Activated T-cell treated with anti-CD3 and anti-CD28 coated beads, Interleukin-2, amount 50 U/mL, for 24 hours (primary cell): ENCODE measurements at regions not wholly inside any gene's neighbourhood (a gene's known extent, or its start where the extent isn't known, plus 50 kb on each side); places are given as distances from the start of the nearest gene placed in this dataset.
A peak's percentile ranks its signal among the peaks of the same experiment; 100 is the strongest.

Experiments
- DNase-seq: peaks from one replicate; pipeline ENCODE4 v3.0.0-alpha.2; 2020
- H3K27ac Mint-ChIP-seq: 2 replicates; pipeline ENCODE4 v1.8.0; 2020; ENCODE audit warnings: mild to moderate bottlenecking, mixed read lengths
- H3K27me3 Mint-ChIP-seq: 2 replicates; pipeline ENCODE4 v1.8.0; 2020; ENCODE audit warnings: mixed read lengths
- H3K36me3 Mint-ChIP-seq: 2 replicates; pipeline ENCODE4 v1.8.0; 2020; ENCODE audit warnings: low read depth, mixed read lengths
- H3K4me1 Mint-ChIP-seq: 2 replicates; pipeline ENCODE4 v1.8.0; 2020; ENCODE audit warnings: low read depth, mixed read lengths
- H3K4me3 Mint-ChIP-seq: 2 replicates; pipeline ENCODE4 v1.8.0; 2020; ENCODE audit warnings: mild to moderate bottlenecking, moderate library complexity, mixed read lengths
- H3K9me3 Mint-ChIP-seq: 2 replicates; pipeline ENCODE4 v1.8.0; 2020; ENCODE audit warnings: mixed read lengths

DNA sequence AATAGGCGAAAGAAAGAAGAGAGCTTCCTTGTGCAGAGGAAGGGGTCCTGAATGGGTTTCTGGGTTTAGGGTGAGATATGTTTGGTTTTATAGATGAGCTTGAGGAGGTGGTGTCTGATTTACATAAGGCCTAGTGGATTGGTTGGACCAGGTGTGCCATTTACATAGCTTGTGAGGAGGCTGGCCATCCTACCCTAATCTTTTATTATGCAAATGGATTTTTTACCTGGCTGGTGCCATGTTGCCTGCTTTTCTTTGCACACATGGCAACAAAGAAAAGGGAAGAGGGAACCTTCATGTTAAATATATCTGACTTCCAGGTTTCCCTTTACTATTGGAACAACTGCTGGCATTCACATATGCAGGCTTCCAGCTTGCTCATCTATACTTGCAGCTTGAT is 585.3 kb downstream of the PTPRU start:
- H3K27ac Mint-ChIP-seq, result no peak overlapping the region
- no peak overlapping the region for H3K4me3 Mint-ChIP-seq
- no peaks in the 10 kb centered on the region for H3K4me1 Mint-ChIP-seq

DNA sequence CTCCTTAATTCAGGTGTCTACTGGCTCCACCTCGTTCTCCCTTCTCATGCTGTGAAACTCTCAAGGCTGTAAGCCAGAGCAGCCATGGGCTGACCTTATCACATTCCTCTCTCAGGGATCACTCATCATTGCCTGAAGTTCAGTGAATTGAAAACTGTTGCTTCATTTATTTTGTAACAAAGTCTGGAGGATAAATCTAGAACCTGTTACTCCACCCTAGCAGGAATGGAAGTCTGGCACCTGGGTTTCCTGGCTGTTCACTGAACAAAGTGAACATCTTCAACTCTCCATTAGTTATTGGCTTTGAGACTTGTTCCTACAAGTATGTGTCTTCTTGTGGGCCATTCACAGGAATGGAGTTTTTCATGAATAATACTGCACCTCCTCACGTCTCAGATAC is 584.1 kb downstream of the PTPRU start:
- no peak overlapping the region for H3K4me3 Mint-ChIP-seq
- no peaks in the 10 kb centered on the region for H3K4me1 Mint-ChIP-seq
- no peak overlapping the region for H3K27ac Mint-ChIP-seq
- H3K27me3 Mint-ChIP-seq, result peaks cover 47% of the 10 kb centered on the region
- no peaks in the 10 kb centered on the region for H3K9me3 Mint-ChIP-seq
- DNase-seq, result no peak
- H3K36me3 Mint-ChIP-seq, result no peaks in the 10 kb centered on the region

More for the DNA sequence above, 585.3 kb downstream of the PTPRU start:
- DNase-seq, result no peak
- H3K9me3 Mint-ChIP-seq, result no peaks in the 10 kb centered on the region
- H3K36me3 Mint-ChIP-seq, result no peaks in the 10 kb centered on the region
- H3K27me3 Mint-ChIP-seq, result peaks cover 47% of the 10 kb centered on the region

- Mint-ChIP-seq H3K36me3 (no peaks in the 10 kb centered on the region), H3K4me3 (no peak overlapping the region), H3K27me3 (peaks cover 4% of the 10 kb centered on the region), H3K4me1 (no peaks in the 10 kb centered on the region), H3K27ac (no peak overlapping the region), H3K9me3 (no peaks in the 10 kb centered on the region)
- no peak for DNase-seq
These were observed 576.2 kb downstream of the PTPRU start for GRCh38 chr1:29812408-29813135.

DNA sequence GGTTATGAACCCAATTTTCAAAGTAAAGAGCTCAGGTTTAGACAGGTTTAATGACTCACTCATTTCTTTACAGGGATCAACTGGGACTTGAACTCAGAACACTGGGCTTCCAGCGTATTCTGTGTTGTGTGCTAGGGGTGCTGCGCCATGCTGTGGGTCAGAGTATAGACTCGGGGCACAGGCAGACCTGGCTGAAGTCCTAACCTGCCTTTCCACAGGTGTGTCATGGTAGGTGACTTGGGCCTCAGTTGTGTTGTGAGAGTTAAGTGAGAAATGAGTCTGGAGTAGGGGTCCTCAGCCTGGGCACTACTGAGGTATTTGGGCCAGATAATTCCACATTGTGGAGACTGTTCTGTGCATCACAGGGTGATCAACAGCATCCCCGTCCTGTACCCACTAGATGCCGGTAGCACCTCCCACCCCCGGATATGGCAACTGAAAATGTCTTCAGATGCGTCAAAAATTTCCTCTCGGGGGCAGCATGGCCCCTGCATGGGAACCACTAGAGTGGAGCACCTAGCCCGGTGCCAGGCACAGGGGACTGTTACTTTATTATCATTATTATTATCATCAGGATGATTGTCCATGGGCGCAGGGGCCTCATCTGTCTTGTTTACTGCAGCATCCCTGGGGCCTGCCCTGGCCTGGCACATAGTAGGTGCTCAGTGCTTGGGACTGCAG is 575.5 kb downstream of the PTPRU start:
- no peak for DNase-seq
- H3K27ac Mint-ChIP-seq, result no peak overlapping the region
- H3K36me3 Mint-ChIP-seq, result no peaks in the 10 kb centered on the region
- no peak overlapping the region for H3K4me3 Mint-ChIP-seq
- H3K27me3 Mint-ChIP-seq, result peaks cover 4% of the 10 kb centered on the region
- no peaks in the 10 kb centered on the region for H3K9me3 Mint-ChIP-seq
- no peaks in the 10 kb centered on the region for H3K4me1 Mint-ChIP-seq

DNA sequence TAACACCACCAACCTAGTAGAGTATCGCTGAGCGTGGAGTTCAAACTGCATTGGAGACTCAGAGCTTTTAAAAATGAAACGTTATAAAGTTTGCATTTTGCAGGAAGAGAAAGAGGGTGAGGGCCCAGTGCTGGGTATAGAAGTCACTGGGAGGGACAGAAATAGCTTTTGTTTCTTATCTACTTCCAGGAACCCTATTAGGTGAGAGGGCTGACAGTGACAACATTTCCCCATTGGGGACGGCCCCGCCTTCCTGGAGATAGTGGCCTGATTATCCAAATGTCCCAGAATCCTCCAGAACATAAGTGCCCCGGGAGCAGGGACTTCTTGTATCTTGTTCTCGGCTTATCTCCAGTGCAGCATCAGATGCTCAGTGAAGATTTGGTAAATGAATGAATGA is 574.9 kb downstream of the PTPRU start:
- H3K4me1 Mint-ChIP-seq, result no peaks in the 10 kb centered on the region
- H3K36me3 Mint-ChIP-seq, result no peaks in the 10 kb centered on the region
- no peak overlapping the region for H3K27ac Mint-ChIP-seq
- H3K27me3 Mint-ChIP-seq, result peaks cover 4% of the 10 kb centered on the region
- DNase-seq, result no peak
- H3K9me3 Mint-ChIP-seq, result no peaks in the 10 kb centered on the region
- no peak overlapping the region for H3K4me3 Mint-ChIP-seq

DNA sequence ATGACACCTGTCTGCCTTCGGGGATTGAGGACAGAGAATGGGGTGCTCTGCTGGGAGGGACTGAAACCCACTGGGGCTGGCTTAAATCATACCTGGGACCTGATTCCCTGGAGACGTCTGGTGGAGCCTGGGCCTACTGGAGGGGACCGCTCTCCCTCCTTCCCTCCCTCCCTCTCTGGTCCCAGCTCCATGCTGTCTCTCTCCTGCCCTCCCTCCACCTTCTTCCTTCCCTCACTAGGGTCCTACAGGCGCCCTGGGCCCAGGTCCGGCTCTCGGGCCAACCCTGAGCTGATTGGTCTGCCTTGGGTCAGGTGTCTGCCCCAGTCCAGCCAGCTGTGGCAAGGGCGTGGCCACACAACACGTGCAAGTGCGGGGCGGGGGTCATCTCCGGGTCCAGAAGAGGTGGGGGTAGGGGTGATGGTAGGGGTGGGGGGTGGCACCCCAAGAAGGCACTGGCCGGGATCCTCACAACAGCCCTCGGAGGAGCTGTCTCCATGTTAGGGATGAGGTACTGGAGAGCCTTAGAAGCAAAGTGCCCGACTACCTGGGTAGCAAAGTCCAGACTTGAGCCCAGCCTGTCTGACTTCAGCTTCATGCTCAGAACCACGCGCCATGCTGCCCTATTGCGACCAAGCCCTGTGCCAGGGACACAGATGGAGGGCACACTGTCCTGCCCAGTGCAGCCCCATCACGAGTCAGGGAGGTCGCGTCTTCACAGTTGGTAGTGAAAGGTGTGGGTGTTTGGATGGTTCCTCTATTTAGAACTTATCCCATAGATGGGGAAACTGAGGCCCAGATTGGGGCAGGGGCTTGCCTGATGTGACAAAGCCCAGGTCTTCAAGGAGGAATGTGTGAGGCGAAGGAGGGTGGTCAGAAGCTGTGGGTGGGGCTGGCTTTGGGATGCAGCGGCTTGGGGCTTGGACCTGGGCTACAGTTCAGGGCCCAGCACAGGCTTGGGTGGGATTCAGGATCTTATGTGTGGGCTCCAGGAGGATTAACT is 574.1 kb downstream of the PTPRU start:
- H3K4me1 Mint-ChIP-seq, result no peaks in the 10 kb centered on the region
- H3K4me3 Mint-ChIP-seq, result no peak overlapping the region
- H3K9me3 Mint-ChIP-seq, result no peaks in the 10 kb centered on the region
- H3K27me3 Mint-ChIP-seq, result peaks cover 4% of the 10 kb centered on the region
- no peak overlapping the region for H3K27ac Mint-ChIP-seq
- H3K36me3 Mint-ChIP-seq, result no peaks in the 10 kb centered on the region
- DNase-seq, result peak; percentile 8

GRCh38 chr1:29809446-29810120 is 573.3 kb downstream of the PTPRU start:
- Mint-ChIP-seq H3K4me3 (no peak overlapping the region), H3K36me3 (no peaks in the 10 kb centered on the region), H3K4me1 (no peaks in the 10 kb centered on the region), H3K9me3 (no peaks in the 10 kb centered on the region), H3K27ac (no peak overlapping the region), H3K27me3 (peaks cover 4% of the 10 kb centered on the region)
- peak; percentile 5 for DNase-seq

GRCh38 chr1:29808141-29808995 is 572.0 kb downstream of the PTPRU start:
- Mint-ChIP-seq H3K27ac (no peak overlapping the region), H3K27me3 (peaks cover 10% of the 10 kb centered on the region), H3K9me3 (no peaks in the 10 kb centered on the region), H3K4me1 (no peaks in the 10 kb centered on the region), H3K4me3 (no peak overlapping the region), H3K36me3 (no peaks in the 10 kb centered on the region)
- DNase-seq, result peak; percentile 9

- peaks cover 16% of the 10 kb centered on the region for H3K27me3 Mint-ChIP-seq
These were observed 571.4 kb downstream of the PTPRU start for GRCh38 chr1:29807689-29808088.

DNA sequence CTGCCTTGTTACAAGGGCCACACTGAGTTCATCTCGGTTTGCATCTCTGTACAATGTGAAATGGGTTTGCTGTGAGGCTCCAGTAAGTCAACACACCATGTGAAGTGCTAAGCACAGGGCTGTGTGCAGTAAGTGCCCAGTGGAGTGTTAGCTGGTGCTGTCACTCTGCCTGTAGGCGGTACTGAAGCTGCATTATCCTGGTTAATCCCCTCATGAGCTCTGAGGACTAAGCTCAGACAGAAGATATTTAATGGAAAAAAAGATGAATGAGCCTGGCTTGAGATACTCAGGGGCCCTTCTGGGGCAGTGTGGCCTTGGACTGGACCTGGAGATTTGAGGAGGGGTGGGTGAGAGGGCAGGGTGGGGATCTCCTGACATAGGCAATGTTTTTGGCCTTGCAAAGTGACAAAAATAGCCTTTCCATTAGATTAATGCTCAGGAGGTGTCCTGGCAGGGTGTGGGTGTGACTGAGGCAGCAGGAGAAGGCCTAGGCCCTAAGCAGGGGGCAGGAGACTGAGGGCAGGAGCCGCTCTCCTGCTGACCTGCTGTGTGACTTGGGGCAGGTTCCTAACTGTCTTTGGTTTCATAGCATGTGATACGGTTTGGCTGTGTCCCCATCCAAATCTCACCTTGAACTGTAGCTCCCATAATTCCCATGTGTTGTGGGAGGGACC is 570.5 kb downstream of the PTPRU start:
- no peaks in the 10 kb centered on the region for H3K36me3 Mint-ChIP-seq
- H3K4me3 Mint-ChIP-seq, result no peak overlapping the region
- H3K27me3 Mint-ChIP-seq, result peaks cover 23% of the 10 kb centered on the region

More at GRCh38 chr1:29807689-29808088, 571.4 kb downstream of the PTPRU start:
- Mint-ChIP-seq H3K4me1 (no peaks in the 10 kb centered on the region), H3K27ac (no peak overlapping the region), H3K4me3 (no peak overlapping the region), H3K9me3 (no peaks in the 10 kb centered on the region), H3K36me3 (no peaks in the 10 kb centered on the region)
- DNase-seq, result peak; percentile 9

GRCh38 chr1:29805896-29806160 is 569.5 kb downstream of the PTPRU start:
- Mint-ChIP-seq H3K9me3 (no peaks in the 10 kb centered on the region), H3K36me3 (no peaks in the 10 kb centered on the region), H3K27me3 (peaks cover 23% of the 10 kb centered on the region), H3K4me1 (no peaks in the 10 kb centered on the region), H3K4me3 (no peak overlapping the region), H3K27ac (no peak overlapping the region)
- no peak for DNase-seq

More for the DNA sequence above, 570.5 kb downstream of the PTPRU start:
- H3K9me3 Mint-ChIP-seq, result no peaks in the 10 kb centered on the region
- no peaks in the 10 kb centered on the region for H3K4me1 Mint-ChIP-seq
- no peak for DNase-seq
- H3K27ac Mint-ChIP-seq, result no peak overlapping the region

DNA sequence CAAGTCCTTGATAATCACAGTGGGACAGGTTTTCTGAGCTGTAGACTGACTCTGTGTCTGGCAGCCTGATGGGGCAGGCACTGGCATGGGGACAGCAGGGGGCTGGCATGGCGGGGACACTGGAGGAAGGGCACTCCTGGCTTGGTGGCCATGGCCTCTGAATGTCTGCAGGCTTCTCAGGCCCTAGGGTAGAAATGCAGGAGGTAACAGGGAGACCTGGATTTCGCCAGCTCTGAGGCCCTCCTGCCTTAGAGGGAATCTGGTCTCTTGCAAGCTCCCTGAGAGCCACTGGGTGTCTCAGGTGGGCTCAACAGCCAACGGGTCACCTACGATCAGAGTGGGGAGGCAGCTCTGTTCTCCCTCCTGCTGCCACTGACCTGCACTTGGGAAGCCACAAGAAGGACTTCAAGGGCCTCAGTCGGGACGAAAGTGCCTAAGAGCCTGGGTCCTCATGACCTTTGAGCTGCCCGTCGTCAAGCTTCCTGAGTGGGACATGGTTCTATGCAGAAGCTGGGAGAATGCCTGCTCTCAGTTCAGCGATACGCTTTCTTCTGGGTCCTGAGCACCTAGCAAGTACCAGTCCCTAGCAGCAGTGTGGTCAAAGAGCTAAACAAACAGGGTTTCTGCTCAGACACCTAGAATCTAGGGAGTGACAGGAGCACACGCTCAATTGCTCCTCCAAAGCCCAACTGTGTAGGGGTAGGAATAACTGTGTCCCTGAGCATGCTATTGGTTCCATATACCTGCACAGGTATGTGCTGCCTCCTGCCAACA is 569.0 kb downstream of the PTPRU start:
- H3K27ac Mint-ChIP-seq, result no peak overlapping the region
- no peak for DNase-seq
- no peaks in the 10 kb centered on the region for H3K4me1 Mint-ChIP-seq
- H3K36me3 Mint-ChIP-seq, result no peaks in the 10 kb centered on the region
- no peaks in the 10 kb centered on the region for H3K9me3 Mint-ChIP-seq
- H3K27me3 Mint-ChIP-seq, result peaks cover 23% of the 10 kb centered on the region
- H3K4me3 Mint-ChIP-seq, result no peak overlapping the region
